SH-SY5Y (cell line): ENCODE measurements at regions not wholly inside any gene's neighbourhood (a gene's known extent, or its start where the extent isn't known, plus 50 kb on each side); places are given as distances from the start of the nearest gene placed in this dataset.

Source experiments
- GATA2 ChIP-seq: IDR thresholded peaks from 2 replicates; pipeline ENCODE4 v1.6.1; 2011; ENCODE audit warnings: mild to moderate bottlenecking, low read depth, low read length
- GATA3 ChIP-seq: IDR thresholded peaks from 2 replicates; pipeline ENCODE4 v1.6.1; 2011; ENCODE audit warnings: low read depth, mild to moderate bottlenecking, low read length, moderate library complexity

GRCh38 chr6:44725070-44725469, 337.6 kb downstream of the CDC5L start:
- no peak for TF ChIP-seq GATA2
- TF ChIP-seq GATA3: no peak
